ENCODE measurements at regions not wholly inside any gene's neighbourhood (a gene's known extent, or its start where the extent isn't known, plus 50 kb on each side); places are given as distances from the start of the nearest gene placed in this dataset.
"Not testable (repeated sequence)": the region's sequence is repeated elsewhere in the genome, so short reads cannot be mapped to it uniquely, and the experiment has no call there.

GRCh38 chr1:181219938-181220337 is 131.4 kb downstream of the IER5 start:
- no peaks in the 10 kb centered on the region for H3K9me3 ChIP-seq (ENCODE audit: control insufficient read depth, insufficient read depth, low read depth, low read length)
- H3K4me3 ChIP-seq (ENCODE audit: low read depth, low read length) = no peak overlapping the region
- ChIA-PET POLR2A (no interaction called here), CTCF (interaction anchor here (0.6 kb wide), 1 partner anchor 56 kb away, joined by 4 read pairs; no protein-coding TSS in a partner anchor)
- no peaks in the 10 kb centered on the region for H3K4me1 ChIP-seq (ENCODE audit: control insufficient read depth, insufficient read depth, low read length)
- no peak for TF ChIP-seq BCL11B (tag by site-specific recombination; IDR thresholded peaks at IDR 0.05; ENCODE audit: low read depth)
- TF ChIP-seq EGR2 (tag by site-specific recombination; IDR thresholded peaks at IDR 0.05; ENCODE audit: low read depth) = no peak
- no peak for TF ChIP-seq REST (tag by site-specific recombination; IDR thresholded peaks at IDR 0.05)
- no peak for TF ChIP-seq ZNF223 (tag by site-specific recombination; IDR thresholded peaks at IDR 0.05)
- H3K27ac ChIP-seq (ENCODE audit: extremely low read depth, low read depth, low read length) = no peak overlapping the region
- H3K36me3 ChIP-seq (ENCODE audit: control insufficient read depth in 2 of 2, insufficient read depth in 1 of 2, low read length in 2 of 2) = no peaks in the 10 kb centered on the region

GRCh38 chr1:181221078-181221477 is 132.6 kb downstream of the IER5 start:
- ChIA-PET CTCF (no interaction called here), POLR2A (no interaction called here)
- Histone ChIP-seq H3K4me1 (ENCODE audit: control insufficient read depth, insufficient read depth, low read length) (no peaks in the 10 kb centered on the region), H3K27ac (ENCODE audit: extremely low read depth, low read depth, low read length) (no peak overlapping the region), H3K4me3 (ENCODE audit: low read depth, low read length) (no peak overlapping the region), H3K36me3 (ENCODE audit: control insufficient read depth in 2 of 2, insufficient read depth in 1 of 2, low read length in 2 of 2) (no peaks in the 10 kb centered on the region), H3K9me3 (ENCODE audit: control insufficient read depth, insufficient read depth, low read depth, low read length) (no peaks in the 10 kb centered on the region)
- TF ChIP-seq ZBTB6 (tag by site-specific recombination; IDR thresholded peaks at IDR 0.05) (no peak), KLF1 (tag by site-specific recombination; IDR thresholded peaks at IDR 0.05) (no peak), ZNF398 (tag by site-specific recombination; IDR thresholded peaks at IDR 0.05) (no peak), ZNF132 (tag by site-specific recombination; IDR thresholded peaks at IDR 0.05; ENCODE audit: borderline replicate concordance) (no peak), ZBTB17 (tag by site-specific recombination; IDR thresholded peaks at IDR 0.05) (no peak), ZNF843 (tag by site-specific recombination; IDR thresholded peaks at IDR 0.05) (no peak), KLF9 (tag by site-specific recombination; IDR thresholded peaks at IDR 0.05; ENCODE audit: low read depth) (no peak)

GRCh38 chr1:181222972-181223505 is 134.5 kb downstream of the IER5 start:
- ChIA-PET POLR2A (no interaction called here), CTCF (interaction anchor here (0.6 to 1.4 kb wide), 2 partner anchors 34 to 1224 kb away, joined by 3 to 4 read pairs; no protein-coding TSS in a partner anchor)
- Histone ChIP-seq H3K4me3 (ENCODE audit: low read depth, low read length) (no peak overlapping the region), H3K4me1 (ENCODE audit: control insufficient read depth, insufficient read depth, low read length) (no peaks in the 10 kb centered on the region), H3K36me3 (ENCODE audit: control insufficient read depth in 2 of 2, insufficient read depth in 1 of 2, low read length in 2 of 2) (no peaks in the 10 kb centered on the region), H3K9me3 (ENCODE audit: control insufficient read depth, insufficient read depth, low read depth, low read length) (no peaks in the 10 kb centered on the region), H3K27ac (ENCODE audit: extremely low read depth, low read depth, low read length) (no peak overlapping the region)
- no peak for TF ChIP-seq OVOL3 (tag by site-specific recombination; IDR thresholded peaks at IDR 0.05)

GRCh38 chr1:181226728-181227127 is 138.2 kb downstream of the IER5 start:
- POLR2A ChIA-PET = not testable (repeated sequence)

More at GRCh38 chr1:181226728-181227127, 138.2 kb downstream of the IER5 start:
- CTCF ChIA-PET = interaction anchor here (0.6 to 0.9 kb wide), 2 partner anchors 14 to 24 kb away, joined by 3 to 4 read pairs; no protein-coding TSS in a partner anchor
- not testable (repeated sequence) for H3K4me3 ChIP-seq (ENCODE audit: low read depth, low read length); H3K9me3 ChIP-seq (ENCODE audit: control insufficient read depth, insufficient read depth, low read depth, low read length); H3K36me3 ChIP-seq (ENCODE audit: control insufficient read depth in 2 of 2, insufficient read depth in 1 of 2, low read length in 2 of 2); H3K4me1 ChIP-seq (ENCODE audit: control insufficient read depth, insufficient read depth, low read length); H3K27ac ChIP-seq (ENCODE audit: extremely low read depth, low read depth, low read length)
